ENCODE measurements at regions not wholly inside any gene's neighbourhood (a gene's known extent, or its start where the extent isn't known, plus 50 kb on each side); places are given as distances from the start of the nearest gene placed in this dataset.

DNA sequence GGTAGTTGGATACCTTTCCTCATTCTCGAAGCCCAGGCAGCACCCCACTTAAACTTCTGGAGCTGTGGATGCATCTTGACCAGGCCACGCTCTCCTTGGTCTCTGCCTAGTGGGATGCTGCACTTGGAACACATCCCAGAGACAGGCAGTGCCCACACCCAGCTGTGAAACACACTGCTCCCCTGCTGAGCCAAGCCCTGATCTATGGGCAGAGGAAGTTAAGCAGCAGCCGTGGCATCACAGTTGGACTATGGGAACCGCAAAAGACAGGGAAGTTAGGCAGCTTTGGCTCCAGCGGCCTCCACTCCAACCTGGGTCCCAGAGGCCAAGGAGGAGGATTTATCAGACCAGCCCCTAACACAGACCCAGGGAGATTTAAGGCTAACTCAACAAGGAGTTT lies 284.8 kb upstream of the CCL2 start:
- no peak overlapping the region for H3K4me3 Mint-ChIP-seq
- H3K36me3 Mint-ChIP-seq = no peaks in the 10 kb centered on the region
- H3K9me3 Mint-ChIP-seq = peaks cover under 1% of the 10 kb centered on the region
- peaks cover 10% of the 10 kb centered on the region for H3K27me3 Mint-ChIP-seq
- no peak for DNase-seq (ENCODE audit: extremely low spot score, unreplicated experiment)
- TF ChIP-seq, protein P1, sequence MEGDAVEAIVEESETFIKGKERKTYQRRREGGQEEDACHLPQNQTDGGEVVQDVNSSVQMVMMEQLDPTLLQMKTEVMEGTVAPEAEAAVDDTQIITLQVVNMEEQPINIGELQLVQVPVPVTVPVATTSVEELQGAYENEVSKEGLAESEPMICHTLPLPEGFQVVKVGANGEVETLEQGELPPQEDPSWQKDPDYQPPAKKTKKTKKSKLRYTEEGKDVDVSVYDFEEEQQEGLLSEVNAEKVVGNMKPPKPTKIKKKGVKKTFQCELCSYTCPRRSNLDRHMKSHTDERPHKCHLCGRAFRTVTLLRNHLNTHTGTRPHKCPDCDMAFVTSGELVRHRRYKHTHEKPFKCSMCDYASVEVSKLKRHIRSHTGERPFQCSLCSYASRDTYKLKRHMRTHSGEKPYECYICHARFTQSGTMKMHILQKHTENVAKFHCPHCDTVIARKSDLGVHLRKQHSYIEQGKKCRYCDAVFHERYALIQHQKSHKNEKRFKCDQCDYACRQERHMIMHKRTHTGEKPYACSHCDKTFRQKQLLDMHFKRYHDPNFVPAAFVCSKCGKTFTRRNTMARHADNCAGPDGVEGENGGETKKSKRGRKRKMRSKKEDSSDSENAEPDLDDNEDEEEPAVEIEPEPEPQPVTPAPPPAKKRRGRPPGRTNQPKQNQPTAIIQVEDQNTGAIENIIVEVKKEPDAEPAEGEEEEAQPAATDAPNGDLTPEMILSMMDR (conservative IDR thresholded peaks at IDR 0.05) = no peak
- H3K4me1 Mint-ChIP-seq (ENCODE audit: unreplicated experiment) = peaks cover 4% of the 10 kb centered on the region
- no peak overlapping the region for H3K27ac Mint-ChIP-seq

DNA sequence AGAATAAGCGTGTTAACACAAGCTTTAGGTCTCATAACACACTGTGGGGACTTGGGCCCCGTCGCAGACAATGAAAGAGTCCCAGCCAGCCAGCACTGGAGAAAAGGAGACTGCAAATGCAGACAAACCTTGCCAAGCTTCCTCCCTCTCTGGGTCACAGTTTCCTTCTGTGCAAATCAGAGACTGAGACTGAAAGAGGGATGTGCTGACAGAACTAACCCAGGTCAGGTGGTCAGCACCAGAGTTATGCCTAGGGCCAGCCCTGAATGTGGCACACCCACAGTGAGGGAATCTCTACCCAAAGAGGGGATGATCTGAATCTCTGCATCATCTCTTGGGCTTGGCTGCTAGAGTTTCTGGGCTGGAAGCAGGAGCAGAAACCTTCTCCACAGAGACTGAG lies 282.3 kb upstream of the CCL2 start:
- TF ChIP-seq, protein P1 (conservative IDR thresholded peaks at IDR 0.05) = no peak
- DNase-seq (ENCODE audit: extremely low spot score, unreplicated experiment) = no peak
- H3K36me3 Mint-ChIP-seq = no peaks in the 10 kb centered on the region
- peaks cover 14% of the 10 kb centered on the region for H3K4me1 Mint-ChIP-seq (ENCODE audit: unreplicated experiment)
- H3K27me3 Mint-ChIP-seq = peaks cover 14% of the 10 kb centered on the region
- H3K9me3 Mint-ChIP-seq = peaks cover 7% of the 10 kb centered on the region
- H3K27ac Mint-ChIP-seq = no peak overlapping the region
- no peak overlapping the region for H3K4me3 Mint-ChIP-seq

DNA sequence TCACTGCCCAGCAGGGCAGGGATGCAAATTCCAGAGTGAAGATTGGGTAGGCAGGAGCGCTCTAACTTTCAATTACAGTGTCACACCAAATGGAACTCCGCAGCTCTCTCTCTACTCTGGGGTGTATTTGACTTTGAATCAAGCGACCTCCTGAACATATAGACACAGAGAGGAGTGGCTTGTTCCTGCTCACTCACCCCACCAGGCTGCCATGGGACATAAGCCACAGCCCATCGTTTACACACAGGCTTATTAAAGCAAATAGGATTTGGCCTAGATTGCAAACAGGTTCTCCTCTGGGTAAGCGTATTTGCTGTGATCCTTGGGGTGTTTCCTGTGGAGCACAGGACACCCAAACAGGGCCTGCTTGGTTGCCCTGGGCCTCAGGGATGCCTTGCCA lies 281.6 kb upstream of the CCL2 start:
- peaks cover 9% of the 10 kb centered on the region for H3K4me1 Mint-ChIP-seq (ENCODE audit: unreplicated experiment)
- no peak overlapping the region for H3K4me3 Mint-ChIP-seq
- DNase-seq (ENCODE audit: extremely low spot score, unreplicated experiment) = no peak
- peaks cover 7% of the 10 kb centered on the region for H3K9me3 Mint-ChIP-seq
- H3K27ac Mint-ChIP-seq = no peak overlapping the region
- H3K27me3 Mint-ChIP-seq = peaks cover 14% of the 10 kb centered on the region
- no peaks in the 10 kb centered on the region for H3K36me3 Mint-ChIP-seq
- TF ChIP-seq, protein P1 (conservative IDR thresholded peaks at IDR 0.05) = no peak

DNA sequence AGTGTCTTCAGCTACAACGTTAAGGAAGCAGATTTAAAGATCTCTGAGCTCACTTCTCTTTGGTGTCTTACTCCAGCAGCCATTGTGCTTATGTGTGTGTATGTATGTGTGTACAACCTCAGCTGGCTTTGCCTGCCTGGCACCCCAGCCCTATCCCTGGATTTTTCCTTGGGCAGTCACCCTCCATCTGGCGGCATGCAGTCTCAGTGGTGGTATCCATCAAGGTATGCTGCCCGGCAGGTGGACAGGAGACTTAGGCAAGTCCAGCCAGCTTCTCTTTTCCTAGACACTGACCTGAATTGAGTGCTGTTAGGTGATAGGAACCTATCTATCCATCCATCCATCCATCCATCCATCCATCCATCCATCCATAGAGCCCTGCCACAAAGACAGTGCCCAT lies 280.8 kb upstream of the CCL2 start:
- Mint-ChIP-seq H3K4me1 (ENCODE audit: unreplicated experiment) (peaks cover 9% of the 10 kb centered on the region), H3K36me3 (no peaks in the 10 kb centered on the region), H3K27ac (no peak overlapping the region), H3K27me3 (peaks cover 14% of the 10 kb centered on the region), H3K9me3 (peaks cover 7% of the 10 kb centered on the region), H3K4me3 (no peak overlapping the region)
- TF ChIP-seq, protein P1 (conservative IDR thresholded peaks at IDR 0.05) = no peak
- DNase-seq (ENCODE audit: extremely low spot score, unreplicated experiment) = no peak

DNA sequence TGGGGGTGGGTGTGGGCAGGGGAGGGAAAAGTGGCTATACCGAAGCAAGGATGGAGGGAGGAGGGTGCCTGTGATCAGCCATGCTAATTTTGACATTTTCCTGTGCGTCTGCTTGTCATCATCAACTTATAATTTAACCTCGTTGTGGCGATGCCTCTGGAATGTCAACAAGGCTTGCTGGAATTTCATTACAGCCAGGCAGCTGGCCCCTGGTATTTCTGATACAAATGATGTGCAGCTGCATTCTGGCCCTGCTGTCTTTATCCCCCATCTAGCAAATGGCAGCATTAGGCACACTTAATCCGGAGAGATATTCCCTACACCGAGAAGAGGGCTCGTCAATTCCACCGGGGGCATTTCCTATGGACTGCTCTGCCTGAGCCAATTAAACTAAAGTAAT lies 278.3 kb upstream of the CCL2 start:
- Mint-ChIP-seq H3K4me1 (ENCODE audit: unreplicated experiment) (peaks cover 9% of the 10 kb centered on the region), H3K27ac (no peak overlapping the region), H3K36me3 (no peaks in the 10 kb centered on the region), H3K27me3 (peaks cover 14% of the 10 kb centered on the region), H3K9me3 (peaks cover 7% of the 10 kb centered on the region), H3K4me3 (no peak overlapping the region)
- TF ChIP-seq, protein P1 (conservative IDR thresholded peaks at IDR 0.05) = no peak
- DNase-seq (ENCODE audit: extremely low spot score, unreplicated experiment) = no peak
